Gastrocnemius medialis (tissue), 4 donors: ENCODE measurements at regions not wholly inside any gene's neighbourhood (a gene's known extent, or its start where the extent isn't known, plus 50 kb on each side); places are given as distances from the start of the nearest gene placed in this dataset.

Experiments used
- ATAC-seq, 2 donors: fragments of 150-250 bp; one replicate each; pipeline ENCODE4 v1.9.1; 2016
- DNase-seq, 2 donors: peaks; one replicate each; pipeline ENCODE4 v3.0.0-alpha.2; 2019
- H3K27ac ChIP-seq, 4 donors: fragments of 200-600 bp; sonication (generic); 1 replicate in 1 of 4; 2 replicates in 3 of 4; pipeline ENCODE4 v1.5.1; 2016 to 2018; ENCODE audit warnings: mild to moderate bottlenecking in 2 of 4, moderate library complexity in 1 of 4
- H3K27me3 ChIP-seq, 3 donors: fragments of 200-600 bp; sonication (generic) in 2 of 3; 1 replicate in 1 of 3; 2 replicates in 2 of 3; pipeline versions ENCODE4 v1.5.1 to v1.6.0; 2016 to 2019; ENCODE audit warnings: mild to moderate bottlenecking in 1 of 3, moderate library complexity in 1 of 3
- H3K36me3 ChIP-seq, 2 donors: fragments of 200-600 bp; sonication (generic) in 1 of 2; one replicate each; pipeline ENCODE4 v1.5.1; 2017 to 2018
- H3K4me1 ChIP-seq, 2 donors: fragments of 200-600 bp; sonication (generic) in 1 of 2; one replicate each; pipeline ENCODE4 v1.5.1; 2016 to 2017; ENCODE audit warnings: mild to moderate bottlenecking in 2 of 2
- H3K4me3 ChIP-seq, 4 donors: fragments of 200-600 bp; sonication (generic) in 3 of 4; 1 replicate in 1 of 4; 2 replicates in 3 of 4; pipeline ENCODE4 v1.5.1; 2016 to 2019; ENCODE audit warnings: mild to moderate bottlenecking in 2 of 4
- H3K9me3 ChIP-seq, 3 donors: fragments of 200-600 bp; sonication (generic) in 2 of 3; 1 replicate in 1 of 3; 2 replicates in 2 of 3; pipeline ENCODE4 v1.5.1; 2016 to 2019
- CTCF ChIP-seq, 5 experiments: fragments of 450-650 bp in 3 of 5; fragments of 200-600 bp in 2 of 5; sonication (generic) in 2 of 5; IDR thresholded peaks in 4 of 5; conservative IDR thresholded peaks in 1 of 5; 1 replicate in 4 of 5; 2 replicates in 1 of 5; pipeline ENCODE4 v1.5.1; 2016 to 2019; ENCODE audit warnings: antibody characterized with exemption in 5 of 5, mild to moderate bottlenecking in 3 of 5, moderate library complexity in 3 of 5
- POLR2A ChIP-seq, 2 donors: fragments of 450-650 bp; IDR thresholded peaks; one replicate each; pipeline ENCODE4 v1.6.1; 2017; ENCODE audit warnings: antibody characterized with exemption in 2 of 2, mild to moderate bottlenecking in 2 of 2, moderate library complexity in 2 of 2
- in situ Hi-C, 4 donors: fragments of 200-750 bp; cut with MboI; loops; one replicate each; pipeline versions ENCODE4 v1.15.0 to v1.8.0; 2017; ENCODE audit warnings: low sequenced_read_pairs in 4 of 4
- intact Hi-C: fragments of 100-400 bp; cut with DNase I; formaldehyde crosslinking; loops from one replicate; pipeline ENCODE4 v1.15.1; 2023; ENCODE audit warnings: low total_unique reads

DNA sequence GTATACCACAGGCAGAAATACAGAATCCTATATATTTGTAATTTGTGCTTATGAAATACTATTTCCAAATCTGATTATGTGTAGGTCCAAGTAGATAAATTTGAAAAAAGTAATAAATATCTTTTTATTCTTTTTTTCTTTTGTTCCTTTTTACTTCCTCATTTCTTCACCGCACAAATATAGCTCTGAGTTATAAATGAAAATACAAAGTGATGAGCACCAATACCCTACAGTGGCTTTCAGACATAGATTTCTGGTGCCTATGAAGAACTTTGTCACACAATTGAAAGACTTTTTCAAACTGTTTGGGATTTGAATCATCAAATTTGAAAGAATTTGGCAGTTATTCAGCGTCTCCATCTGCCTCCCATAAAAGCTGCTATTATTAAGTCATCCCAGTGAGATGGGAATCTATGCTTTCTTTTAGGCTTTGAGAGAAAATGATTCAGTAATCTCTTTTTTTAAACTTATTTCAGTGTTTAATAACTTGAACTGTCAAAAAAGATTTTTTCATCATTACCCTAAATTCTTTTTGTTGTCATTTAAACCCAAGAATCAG lies 363.6 kb upstream of the GOLIM4 start:
- Histone ChIP-seq H3K9me3 (peaks cover 0 to 5% (median 0%) of the 10 kb centered on the region in 3 donors), H3K27me3 (no peaks in the 10 kb centered on the region), H3K4me3 (no peak overlapping the region), H3K36me3 (no peaks in the 10 kb centered on the region), H3K4me1 (no peaks in the 10 kb centered on the region), H3K27ac (no peak overlapping the region)
- no peak for TF ChIP-seq POLR2A (IDR thresholded peaks at IDR 0.05)
- no peak for ATAC-seq
- intact Hi-C loops (no loop called here), in situ Hi-C loops (loop anchor here in 1 of 4 donors (25.0 kb wide), 1 partner anchor 247 kb away; no protein-coding TSS in a partner anchor)
- no peak for DNase-seq

- TF ChIP-seq CTCF (IDR thresholded peaks at IDR 0.05 in 4 of 5, conservative IDR thresholded peaks at IDR 0.05 in 1 of 5) (no peak), POLR2A (IDR thresholded peaks at IDR 0.05) (no peak)
- H3K4me3 ChIP-seq: no peak overlapping the region
- DNase-seq: no peak
- H3K9me3 ChIP-seq: peaks cover 0 to 5% (median 0%) of the 10 kb centered on the region in 3 donors
- no peak for ATAC-seq
- no peaks in the 10 kb centered on the region for H3K4me1 ChIP-seq
- no peaks in the 10 kb centered on the region for H3K36me3 ChIP-seq
- no peaks in the 10 kb centered on the region for H3K27me3 ChIP-seq
- intact Hi-C loops (no loop called here), in situ Hi-C loops (loop anchor here in 1 of 4 donors (25.0 kb wide), 1 partner anchor 246 kb away; no protein-coding TSS in a partner anchor)
- H3K27ac ChIP-seq: no peak overlapping the region
Observed at GRCh38 chr3:168457954-168458539, 362.3 kb upstream of the GOLIM4 start.

DNA sequence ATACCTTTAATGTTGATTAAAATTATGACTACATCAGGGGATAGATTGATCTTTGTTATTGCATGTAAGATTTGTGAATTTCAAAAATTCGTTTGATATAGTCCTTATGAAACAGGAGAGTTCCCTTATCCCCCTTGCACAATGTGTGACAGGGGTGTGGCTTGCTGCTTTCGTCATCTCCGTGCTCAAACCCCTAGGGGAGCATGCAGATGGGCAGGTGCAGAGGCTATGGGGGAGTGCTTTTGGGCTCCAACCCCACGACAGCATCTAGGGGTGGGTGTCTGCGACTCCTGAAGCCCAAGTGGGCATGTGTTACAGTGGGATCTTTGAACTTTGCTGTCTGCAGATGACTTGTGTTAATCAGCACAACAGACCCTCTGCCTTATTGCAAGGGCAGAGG lies 360.1 kb upstream of the GOLIM4 start:
- H3K27ac ChIP-seq: no peak overlapping the region
- DNase-seq (no peak), ATAC-seq (no peak)
- H3K4me1 ChIP-seq: no peaks in the 10 kb centered on the region
- H3K4me3 ChIP-seq: no peak overlapping the region
- H3K36me3 ChIP-seq: no peaks in the 10 kb centered on the region
- intact Hi-C loops: no loop called here
- no peak for TF ChIP-seq CTCF (IDR thresholded peaks at IDR 0.05 in 4 of 5, conservative IDR thresholded peaks at IDR 0.05 in 1 of 5)
- TF ChIP-seq POLR2A (IDR thresholded peaks at IDR 0.05): no peak
- no peaks in the 10 kb centered on the region for H3K27me3 ChIP-seq
- in situ Hi-C loops: loop anchor here in 1 of 4 donors (25.0 kb wide), 1 partner anchor 244 kb away; no protein-coding TSS in a partner anchor
- no peaks in the 10 kb centered on the region for H3K9me3 ChIP-seq

GRCh38 chr3:168453623-168454022 lies 357.9 kb upstream of the GOLIM4 start:
- intact Hi-C loops (no loop called here), in situ Hi-C loops (loop anchor here in 1 of 4 donors (25.0 kb wide), 1 partner anchor 241 kb away; no protein-coding TSS in a partner anchor)
- H3K27me3 ChIP-seq: no peaks in the 10 kb centered on the region
- no peaks in the 10 kb centered on the region for H3K9me3 ChIP-seq
- ATAC-seq: no peak
- H3K36me3 ChIP-seq: no peaks in the 10 kb centered on the region
- TF ChIP-seq POLR2A (IDR thresholded peaks at IDR 0.05) (no peak), CTCF (IDR thresholded peaks at IDR 0.05 in 4 of 5, conservative IDR thresholded peaks at IDR 0.05 in 1 of 5) (no peak)
- H3K4me1 ChIP-seq: no peaks in the 10 kb centered on the region
- H3K4me3 ChIP-seq: no peak overlapping the region
- no peak overlapping the region for H3K27ac ChIP-seq
- no peak for DNase-seq

DNA sequence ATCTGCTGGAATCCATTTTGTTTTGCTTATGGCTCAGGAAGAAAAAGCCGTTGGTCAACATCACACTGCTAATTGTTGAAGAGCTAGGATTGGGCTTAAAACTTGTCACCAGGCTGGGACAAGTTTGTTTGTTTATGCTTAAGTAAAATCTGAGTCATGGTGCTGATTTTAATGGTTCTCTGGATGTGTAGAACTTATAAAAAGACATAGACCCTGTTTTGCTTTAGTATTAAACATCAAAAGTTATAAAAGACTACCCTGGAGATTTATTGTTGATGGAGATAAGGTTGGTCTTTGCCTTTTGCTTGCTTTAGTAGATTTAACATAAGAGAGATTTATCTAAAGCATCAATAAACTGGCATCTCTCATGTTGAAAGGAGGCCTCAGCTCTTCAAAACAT lies 348.2 kb upstream of the GOLIM4 start:
- no peak for DNase-seq
- intact Hi-C loops: no loop called here
- in situ Hi-C loops: no loop called here
- Histone ChIP-seq H3K4me1 (no peaks in the 10 kb centered on the region), H3K27ac (no peak overlapping the region), H3K36me3 (no peaks in the 10 kb centered on the region), H3K4me3 (no peak overlapping the region), H3K27me3 (no peaks in the 10 kb centered on the region), H3K9me3 (no peaks in the 10 kb centered on the region)
- TF ChIP-seq POLR2A (IDR thresholded peaks at IDR 0.05): no peak
- TF ChIP-seq CTCF (IDR thresholded peaks at IDR 0.05 in 4 of 5, conservative IDR thresholded peaks at IDR 0.05 in 1 of 5): no peak
- ATAC-seq: no peak
